GM21723 (cell line): ENCODE measurements at regions not wholly inside any gene's neighbourhood (a gene's known extent, or its start where the extent isn't known, plus 50 kb on each side); places are given as distances from the start of the nearest gene placed in this dataset.
A peak's percentile ranks its signal among the peaks of the same experiment; 100 is the strongest.
"Not testable (repeated sequence)": the region's sequence is repeated elsewhere in the genome, so short reads cannot be mapped to it uniquely, and the experiment has no call there.

Experiments used
- ATAC-seq: cut with Tn5 transposase; IDR thresholded peaks from one replicate; pipeline ENCODE4 v1.9.1; 2021; ENCODE audit warnings: mild to moderate bottlenecking, moderate library complexity; ENCODE audit not compliant: unreplicated experiment

DNA sequence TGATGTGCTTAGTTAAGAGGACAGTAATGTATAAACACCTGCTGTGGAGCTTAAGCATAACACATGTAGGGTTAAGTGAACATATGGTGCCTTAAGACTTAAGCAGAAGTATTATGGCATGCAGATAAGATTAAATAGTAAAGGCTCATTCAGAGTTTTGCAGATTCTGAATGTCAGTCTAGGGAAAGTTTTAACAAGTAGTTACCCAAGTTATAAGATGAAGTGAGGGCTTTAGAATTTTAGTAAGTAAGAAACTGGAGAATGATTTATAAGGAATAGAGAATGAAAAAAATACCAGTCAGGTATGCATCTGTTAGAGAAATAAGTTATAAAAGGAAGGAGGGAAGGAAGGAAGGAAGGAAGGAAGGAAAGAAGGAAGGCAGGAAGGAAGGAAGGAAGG lies 902.1 kb downstream of the TRAM1L1 start:
- ATAC-seq = no peak

DNA sequence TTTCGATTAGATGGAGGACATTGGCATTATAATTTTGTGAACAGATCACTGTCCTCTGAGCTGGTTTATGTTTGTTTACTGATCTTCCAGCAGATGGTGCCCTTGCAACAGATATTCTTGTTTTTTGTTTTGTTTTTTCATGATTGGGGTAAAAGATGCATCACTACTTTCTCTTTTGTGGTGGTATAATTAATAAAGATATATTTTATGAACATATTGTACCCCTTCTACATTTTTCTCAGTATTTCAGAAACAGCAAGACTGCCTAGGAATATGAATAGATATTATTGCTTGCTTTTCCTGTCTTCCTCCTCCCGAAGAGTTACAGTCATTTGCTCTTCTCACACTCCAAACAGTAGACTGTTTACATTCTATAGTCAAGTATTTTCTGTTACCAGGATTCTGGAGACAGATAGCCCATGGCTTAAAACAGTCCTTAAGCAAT lies 905.2 kb downstream of the TRAM1L1 start:
- peak; percentile 67 for ATAC-seq

DNA sequence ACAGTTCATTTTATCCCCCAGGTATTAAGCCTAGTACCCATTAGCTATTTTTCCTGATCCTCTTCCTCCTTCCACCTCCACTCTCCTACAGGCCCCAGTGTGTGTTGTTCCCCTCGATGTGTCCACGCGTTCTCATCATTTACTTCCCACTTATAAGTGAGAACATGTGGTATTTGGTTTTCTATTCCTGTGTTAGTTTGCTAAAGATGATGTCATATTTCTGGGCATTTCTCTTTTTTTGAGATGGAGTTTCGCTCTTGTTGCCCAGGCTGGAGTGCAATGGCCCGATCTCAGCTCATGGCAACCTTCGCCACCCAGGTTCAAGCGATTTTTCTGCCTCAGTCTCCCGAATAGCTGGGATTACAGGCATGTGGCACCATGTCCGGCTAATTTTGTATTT lies 934.0 kb downstream of the TRAM1L1 start:
- not testable (repeated sequence) for ATAC-seq

DNA sequence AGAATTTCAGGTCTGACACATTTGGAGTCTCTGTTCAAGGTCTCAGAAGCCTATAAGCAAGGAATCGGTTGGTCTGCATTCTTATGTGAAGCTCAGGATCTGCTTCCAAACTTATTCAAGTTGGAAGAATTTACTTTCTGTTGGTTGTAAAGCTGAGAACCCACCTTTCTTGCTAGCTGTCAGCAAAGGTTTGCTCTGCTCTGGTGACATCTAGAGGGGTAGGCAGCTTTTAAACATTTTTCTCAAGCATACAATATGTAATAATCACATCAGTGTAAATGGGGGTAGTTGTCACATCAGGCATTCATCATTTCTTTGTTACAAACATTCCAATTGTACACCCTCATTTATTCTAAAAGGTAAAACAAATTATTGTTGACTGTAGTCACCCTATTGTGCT lies 935.2 kb downstream of the TRAM1L1 start:
- no peak for ATAC-seq

DNA sequence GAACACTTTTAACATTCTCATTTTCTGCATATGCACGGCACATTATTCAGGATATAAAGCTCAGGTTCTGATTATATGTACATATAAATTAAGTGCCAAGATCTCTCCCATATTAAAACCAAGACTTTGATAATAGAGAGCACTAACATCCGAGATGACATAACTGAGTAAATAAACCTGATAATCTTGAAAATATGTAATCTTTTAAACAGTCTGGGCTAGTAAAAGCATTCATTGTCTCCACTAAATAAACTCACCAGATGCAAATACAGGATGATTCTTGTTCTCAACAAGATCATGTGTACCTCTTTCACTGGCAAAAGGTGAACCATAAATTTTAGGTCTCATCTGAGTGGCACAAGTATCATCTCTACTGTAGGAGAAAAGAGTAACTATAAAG lies 942.2 kb downstream of the TRAM1L1 start:
- no peak for ATAC-seq

DNA sequence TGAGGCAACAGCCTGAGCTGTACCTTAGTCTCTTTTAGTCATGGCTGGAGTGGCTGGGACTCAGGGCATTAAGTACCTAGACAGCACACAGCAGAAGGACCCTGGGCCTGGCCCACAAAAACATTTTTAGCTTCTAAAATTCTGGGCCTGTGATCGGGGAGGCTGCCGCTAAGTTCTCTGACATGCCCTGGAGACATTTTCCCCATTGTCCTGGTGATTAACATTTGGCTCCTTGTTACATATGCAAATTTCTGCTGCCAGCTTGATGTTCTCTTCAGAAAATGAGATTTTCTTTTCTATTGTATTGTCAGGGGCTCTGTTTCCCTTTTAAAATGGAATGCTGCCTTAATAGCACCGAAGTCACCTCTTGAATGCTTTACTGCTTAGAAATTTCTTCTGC lies 952.4 kb downstream of the TRAM1L1 start:
- ATAC-seq = no peak

DNA sequence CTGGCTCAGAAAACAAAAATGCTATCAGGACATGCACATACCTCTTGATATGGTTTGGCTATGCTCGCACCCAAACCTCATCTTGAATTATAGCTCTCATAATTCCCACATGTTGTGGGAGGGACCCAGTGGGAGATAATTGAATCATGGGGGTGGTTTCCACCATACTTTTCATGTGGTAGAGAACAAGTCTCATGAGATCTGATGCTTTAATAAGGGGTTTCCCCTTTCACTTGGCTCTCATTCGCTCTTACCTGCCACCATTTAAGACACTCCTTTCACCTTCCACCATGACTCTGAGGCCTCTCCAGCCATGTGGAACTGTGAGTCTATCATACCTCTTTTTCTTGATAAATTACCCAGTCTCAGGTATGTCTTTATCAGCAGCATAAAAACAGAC lies 958.6 kb downstream of the TRAM1L1 start:
- ATAC-seq = no peak

DNA sequence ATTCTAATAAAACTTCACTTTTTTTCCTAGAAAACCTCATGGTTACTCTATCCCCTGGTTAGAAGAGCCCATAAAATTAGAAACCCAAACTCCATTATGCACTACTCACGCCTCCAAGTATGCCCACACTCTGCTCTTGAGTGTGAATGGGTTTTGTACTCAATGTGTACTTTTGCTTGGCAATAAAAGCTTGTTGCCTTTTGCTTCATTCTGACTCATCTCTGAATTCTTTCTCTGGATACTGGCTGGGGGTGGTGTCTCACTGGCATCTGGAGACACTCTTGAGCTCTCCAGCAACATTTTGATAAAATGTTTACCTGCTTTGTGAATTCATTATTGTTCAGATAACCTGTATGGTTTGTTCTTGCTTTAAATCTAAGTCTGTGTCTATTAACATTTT lies 963.3 kb downstream of the TRAM1L1 start:
- no peak for ATAC-seq

DNA sequence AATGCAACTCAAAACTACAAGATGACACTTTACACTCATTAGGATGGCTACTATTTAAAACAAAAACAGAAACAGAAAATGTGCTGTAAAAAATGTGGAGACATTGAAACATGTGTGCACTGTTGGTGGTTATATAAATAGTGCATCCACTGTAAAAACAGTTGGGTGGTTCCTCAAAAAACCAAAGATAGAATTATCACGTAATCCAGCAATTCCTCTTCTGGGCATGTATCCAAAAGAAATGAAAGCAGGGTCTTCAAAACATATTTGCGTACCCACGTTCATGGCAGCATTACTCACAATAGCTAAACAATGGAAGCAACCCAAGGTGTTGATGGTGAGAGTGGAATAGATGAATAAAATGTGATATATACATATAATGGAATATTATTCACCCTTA lies 967.2 kb downstream of the TRAM1L1 start:
- ATAC-seq = no peak

DNA sequence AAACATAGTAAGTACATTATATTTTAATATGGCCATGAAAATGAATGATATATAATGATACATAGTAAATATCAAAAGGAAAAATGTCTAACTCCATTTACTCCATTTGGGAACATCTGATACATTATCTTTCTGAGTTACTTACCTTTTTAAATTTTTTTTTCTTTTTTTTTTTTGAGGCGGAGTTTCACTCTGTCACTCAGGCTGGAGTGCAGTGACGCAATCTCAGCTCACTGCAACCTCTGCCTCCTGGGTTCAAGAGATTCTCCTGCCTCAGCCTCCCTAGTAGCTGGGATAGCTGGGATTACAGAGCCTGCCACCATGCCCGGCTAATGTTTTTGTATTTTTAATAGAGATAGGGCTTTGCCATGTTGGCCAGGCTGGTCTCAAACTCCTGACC lies 972.5 kb downstream of the TRAM1L1 start:
- ATAC-seq = not testable (repeated sequence)

DNA sequence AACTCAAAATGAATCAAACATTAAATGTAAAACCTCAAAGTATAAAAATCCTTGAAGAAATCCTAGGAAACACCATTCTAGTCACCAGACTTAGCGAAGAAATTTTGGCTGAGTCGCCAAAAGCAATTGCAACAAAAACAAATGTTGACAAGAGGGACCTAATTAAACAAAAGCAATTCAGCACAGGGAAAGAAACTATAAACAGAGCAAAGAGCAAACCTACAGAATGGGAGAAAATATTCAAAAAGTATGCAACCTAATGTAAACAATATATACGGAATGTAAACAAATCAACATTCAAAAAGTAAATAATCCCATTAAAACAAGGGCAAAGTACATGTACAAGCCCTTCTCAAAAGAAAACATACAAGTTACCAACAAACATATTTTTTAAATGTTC lies 974.7 kb downstream of the TRAM1L1 start:
- no peak for ATAC-seq

DNA sequence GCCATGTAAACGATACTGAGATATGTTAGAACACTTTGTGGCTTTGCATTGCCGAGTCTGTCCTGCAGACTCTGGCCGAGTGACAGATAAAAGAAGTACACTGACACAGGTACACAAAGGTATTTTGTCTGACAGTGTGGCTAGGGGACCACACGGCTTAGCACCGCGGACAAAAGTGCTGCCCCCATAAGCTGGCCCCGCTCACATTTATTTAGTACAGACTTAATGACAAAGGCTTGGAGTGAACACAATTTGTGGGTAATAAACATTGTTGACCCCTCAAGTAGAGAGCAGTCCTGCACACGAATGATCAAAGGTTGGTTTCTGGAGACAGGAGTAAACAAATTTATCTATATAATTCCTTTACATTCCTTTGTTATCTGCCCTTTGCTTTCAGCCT lies 976.8 kb downstream of the TRAM1L1 start:
- ATAC-seq = no peak

DNA sequence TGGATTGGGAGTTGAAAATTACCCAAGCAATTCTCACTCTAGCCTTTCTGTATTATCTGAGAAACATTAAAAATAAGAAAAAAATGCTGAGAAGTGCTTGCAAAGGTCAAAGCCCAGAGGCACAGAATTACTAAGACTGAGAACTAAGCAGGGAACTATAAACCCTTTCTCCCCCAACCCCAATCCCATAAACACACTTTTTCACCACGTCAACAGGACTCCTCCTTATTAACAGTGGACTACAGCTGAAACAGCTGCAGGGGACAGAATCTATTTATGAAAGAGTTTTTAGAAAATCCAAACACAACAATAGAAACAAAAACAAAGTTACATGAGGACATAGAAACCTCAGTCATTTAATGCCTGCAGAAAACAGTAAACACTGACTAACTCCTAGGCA lies 984.1 kb downstream of the TRAM1L1 start:
- ATAC-seq = no peak

DNA sequence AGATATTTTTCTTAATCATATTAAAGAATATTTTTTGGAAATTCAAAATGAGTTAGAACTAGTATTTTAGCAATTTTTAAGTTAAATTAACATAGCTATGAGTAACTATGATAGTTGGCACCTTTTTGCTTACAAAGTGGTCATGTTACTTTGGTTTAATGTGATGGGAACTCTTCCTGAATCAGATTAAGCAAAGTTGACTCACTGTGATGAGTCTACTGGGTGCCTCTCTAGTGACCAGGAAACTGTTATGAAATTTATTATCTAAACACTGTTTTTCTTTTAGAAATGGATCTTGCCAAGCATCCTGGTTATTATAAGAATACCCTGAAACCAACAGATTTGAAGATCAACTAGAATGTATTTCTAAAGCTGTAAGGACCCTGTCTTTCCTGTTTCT lies 985.8 kb downstream of the TRAM1L1 start:
- ATAC-seq = no peak

DNA sequence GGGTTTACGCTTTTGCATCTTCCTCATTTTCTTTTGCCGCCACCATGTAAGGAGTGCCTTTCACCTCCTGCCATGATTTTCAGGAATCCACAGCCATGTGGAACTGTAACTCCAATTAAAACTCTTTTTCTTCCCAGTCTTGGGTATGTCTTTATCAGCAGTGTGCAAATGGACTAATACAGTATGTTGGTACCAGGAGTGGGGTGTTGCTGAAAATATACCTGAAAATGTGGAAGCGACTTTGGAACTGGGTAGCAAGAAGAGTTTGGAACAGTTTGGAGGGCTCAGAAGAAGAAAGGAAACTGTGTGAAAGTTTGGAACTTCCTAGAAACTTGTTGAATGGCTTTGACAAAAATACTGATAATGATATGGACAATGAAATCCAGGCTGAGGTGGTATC lies 983.9 kb upstream of the NDST4 start:
- not testable (repeated sequence) for ATAC-seq

DNA sequence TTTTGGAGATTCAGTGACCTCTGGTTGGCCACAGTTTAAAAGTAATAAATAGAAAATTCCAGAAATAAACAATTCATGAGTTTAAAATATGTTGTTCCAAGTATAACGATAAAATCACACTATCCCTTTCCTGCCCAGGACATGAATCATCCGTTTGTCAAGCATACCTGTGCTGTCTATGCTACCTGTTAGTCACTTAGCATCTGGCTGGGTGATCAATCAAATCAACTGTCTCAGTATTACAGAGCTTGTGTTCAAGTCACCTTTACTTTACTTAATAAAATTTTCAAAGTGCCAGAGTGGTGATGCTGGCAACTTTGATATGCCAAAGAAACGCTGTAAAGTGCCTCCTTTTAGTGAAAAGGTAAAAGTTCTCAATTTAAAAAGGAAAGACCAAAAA lies 979.5 kb upstream of the NDST4 start:
- ATAC-seq = no peak

DNA sequence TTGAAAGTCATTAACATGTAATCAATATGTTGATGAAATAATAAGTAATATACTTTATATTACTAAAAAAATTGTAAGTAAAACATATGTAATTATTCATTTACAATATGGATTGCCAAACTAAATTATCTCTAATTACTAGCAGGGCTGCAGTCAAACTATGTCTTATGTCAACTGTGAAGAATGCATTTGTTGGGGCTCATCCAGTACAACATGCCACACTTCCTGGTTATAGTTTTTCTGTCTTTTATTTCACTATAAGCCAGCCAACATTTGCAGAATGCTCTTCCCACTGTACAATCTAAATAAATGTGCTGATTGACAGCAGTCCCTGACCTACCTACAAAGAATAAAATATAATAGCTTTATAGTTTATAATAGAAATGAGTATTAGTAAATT lies 975.4 kb upstream of the NDST4 start:
- ATAC-seq = no peak

DNA sequence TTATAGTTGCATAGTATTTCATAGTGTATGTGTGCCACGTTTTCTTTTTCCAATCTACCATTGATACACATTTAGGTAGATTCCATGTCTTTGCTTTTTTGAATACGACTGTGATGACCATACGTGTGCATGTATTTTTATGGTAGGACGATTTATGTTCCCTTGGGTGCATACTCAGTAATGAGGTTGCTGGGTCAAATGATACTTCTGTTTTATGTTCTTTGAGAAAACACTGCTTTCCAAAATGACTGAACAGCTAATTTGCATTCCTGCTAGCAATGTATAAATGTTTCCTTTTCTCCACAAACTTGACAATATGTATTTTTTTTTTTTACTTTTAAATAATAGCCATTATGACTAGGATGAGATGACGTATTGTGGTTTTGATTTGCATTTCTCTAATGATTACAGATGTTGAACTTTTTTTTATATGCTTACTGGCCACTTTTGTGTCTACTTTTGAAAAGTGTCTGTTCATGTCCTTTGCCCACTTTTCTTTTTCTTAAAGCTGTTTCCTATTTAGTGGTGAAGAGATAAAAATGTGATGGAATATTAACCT lies 969.5 kb upstream of the NDST4 start:
- no peak for ATAC-seq

DNA sequence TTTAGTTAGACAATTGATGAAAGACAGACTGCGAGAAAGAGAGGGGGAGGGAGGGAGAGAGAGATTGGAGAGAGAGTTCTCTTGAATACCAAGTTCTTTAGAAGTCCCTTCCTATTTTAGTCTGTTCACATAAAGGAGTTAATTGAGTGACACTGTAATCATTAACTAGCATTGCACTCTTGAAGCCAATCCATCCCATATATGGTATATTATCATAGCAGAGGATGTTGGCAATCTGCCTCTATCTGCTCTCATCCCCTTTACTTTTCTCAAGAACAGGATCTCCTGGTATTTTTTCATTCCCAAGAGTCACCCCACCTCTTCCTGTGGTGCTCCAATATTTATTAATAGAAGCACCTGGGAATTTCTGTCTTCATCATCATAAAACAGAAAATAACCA lies 959.6 kb upstream of the NDST4 start:
- no peak for ATAC-seq

DNA sequence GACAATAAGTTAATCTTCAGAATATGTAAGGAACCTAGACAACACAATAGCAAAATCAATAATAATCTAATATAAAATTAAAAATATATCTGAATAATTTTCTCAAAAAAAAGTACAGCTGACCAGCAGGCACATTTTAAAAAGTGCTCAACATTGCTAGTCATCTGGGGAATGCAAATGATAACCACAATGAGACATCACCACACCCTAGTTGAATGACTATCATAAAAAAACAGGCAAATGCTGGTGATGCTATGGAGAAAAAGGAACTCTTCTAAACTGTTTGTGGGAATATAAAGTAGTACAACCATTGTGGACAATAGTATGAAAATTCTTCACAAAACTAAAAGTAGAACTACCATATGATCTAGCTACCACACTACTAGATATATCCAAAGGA lies 956.9 kb upstream of the NDST4 start:
- no peak for ATAC-seq

DNA sequence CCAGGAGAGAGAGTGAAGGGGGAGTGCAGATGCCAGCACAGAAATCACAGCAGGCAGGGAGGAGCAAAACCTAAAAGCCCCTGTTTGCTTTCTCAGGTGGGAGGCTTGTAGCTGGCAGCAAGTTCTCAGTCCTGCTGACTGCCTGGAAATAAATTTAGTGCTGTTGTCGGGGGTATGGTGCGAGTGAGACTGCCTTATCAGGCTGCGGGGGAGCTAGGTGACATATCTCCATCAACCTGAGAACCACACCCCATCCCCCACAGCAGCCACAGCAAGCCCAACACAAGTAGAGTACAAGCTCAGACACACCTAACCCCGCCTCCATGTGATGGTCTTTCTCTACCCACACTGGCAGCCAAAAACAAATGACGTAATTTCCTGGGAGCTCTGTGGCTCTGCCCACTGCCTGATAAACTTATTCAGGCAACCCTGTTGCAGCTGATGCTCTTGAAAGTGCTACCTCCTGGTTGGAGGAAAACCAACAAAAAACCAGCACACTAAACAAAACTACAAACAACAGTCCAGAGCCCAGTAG lies 953.4 kb upstream of the NDST4 start:
- ATAC-seq = no peak

DNA sequence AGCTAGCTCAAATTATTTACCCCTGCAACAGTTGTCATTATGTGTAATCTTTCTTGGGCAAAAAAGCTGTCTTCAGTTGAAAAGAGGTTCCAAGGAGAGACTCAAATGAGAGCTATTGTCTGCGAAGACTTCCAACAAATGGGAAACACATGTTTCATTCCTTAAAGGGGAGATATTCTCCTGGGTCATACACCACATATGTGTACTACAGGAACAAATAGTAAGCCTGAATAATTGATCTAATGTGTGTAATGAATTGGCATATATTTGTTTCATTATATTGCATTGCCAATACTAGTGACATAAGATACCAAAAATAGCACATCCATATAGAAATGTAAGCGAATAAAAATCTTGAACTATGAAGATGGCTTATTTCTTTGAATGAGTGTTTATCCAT lies 950.9 kb upstream of the NDST4 start:
- ATAC-seq = no peak

DNA sequence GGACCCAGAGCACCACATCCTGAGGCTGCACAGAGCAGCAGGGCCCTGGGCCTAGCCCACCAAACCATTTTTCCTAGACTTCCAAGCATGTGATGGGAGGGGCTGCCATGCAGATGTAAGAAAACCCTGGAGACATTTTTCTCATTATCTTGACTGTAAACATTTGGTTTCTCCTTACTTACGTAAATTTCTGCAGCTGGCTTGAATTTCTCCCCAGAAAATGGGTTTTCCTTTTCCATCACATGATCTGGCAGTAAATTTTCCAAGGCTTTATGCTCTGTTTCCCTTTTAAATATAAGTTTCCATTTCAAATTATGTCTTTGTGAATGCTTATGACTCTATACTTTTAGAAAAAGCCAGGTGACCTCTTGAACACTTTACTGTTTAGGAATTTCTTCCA lies 945.9 kb upstream of the NDST4 start:
- ATAC-seq = no peak
